ENCODE measurements at regions not wholly inside any gene's neighbourhood (a gene's known extent, or its start where the extent isn't known, plus 50 kb on each side); places are given as distances from the start of the nearest gene placed in this dataset.

DNA sequence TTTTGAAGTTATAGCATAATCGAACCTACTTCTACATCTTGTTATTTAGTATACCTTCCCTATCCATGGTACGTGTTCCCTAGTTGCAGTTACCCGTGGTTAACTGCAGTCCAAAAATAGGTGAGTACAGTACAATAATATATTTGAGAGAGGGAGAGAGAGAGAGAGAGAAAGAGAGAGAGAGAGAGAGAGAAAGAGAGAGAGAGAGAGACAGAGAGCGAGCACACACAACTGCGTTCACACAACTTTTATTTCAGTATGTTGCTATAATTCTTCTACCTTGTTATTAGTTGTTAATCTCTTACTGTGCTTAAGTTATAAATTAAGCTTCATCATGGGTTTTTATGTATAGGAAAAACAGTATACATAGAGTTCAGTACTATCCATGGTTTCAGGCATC, 928.1 kb downstream of the TUSC7 start:
- FAIRE-seq (no peak), DNase-seq (ENCODE audit: low read depth in 1 of 2, low spot score in 2 of 2) (no peak)
- no peak overlapping the region for H2BK5ac ChIP-seq (ENCODE audit: low read depth, low read length)
- H3K18ac ChIP-seq (ENCODE audit: extremely low read depth, low read length), result no peak overlapping the region
- H3K27ac ChIP-seq (ENCODE audit: low read depth, low read length), result no peak overlapping the region
- no peaks in the 10 kb centered on the region for H4K20me1 ChIP-seq (replicated peaks in 1 of 2; ENCODE audit: control insufficient read depth in 1 of 2, insufficient read depth in 2 of 2, low read length in 2 of 2)
- no peak overlapping the region for H2BK15ac ChIP-seq (ENCODE audit: low read length)
- CTCF ChIA-PET (ENCODE audit: partially characterized antibody), result no interaction called here
- TF ChIP-seq, protein P1, sequence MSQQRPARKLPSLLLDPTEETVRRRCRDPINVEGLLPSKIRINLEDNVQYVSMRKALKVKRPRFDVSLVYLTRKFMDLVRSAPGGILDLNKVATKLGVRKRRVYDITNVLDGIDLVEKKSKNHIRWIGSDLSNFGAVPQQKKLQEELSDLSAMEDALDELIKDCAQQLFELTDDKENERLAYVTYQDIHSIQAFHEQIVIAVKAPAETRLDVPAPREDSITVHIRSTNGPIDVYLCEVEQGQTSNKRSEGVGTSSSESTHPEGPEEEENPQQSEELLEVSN (IDR thresholded peaks at IDR 0.05), result no peak
- TF ChIP-seq POLR2AphosphoS5 (IDR thresholded peaks at IDR 0.05; ENCODE audit: low read depth, low read length) (no peak), SUZ12 (IDR thresholded peaks at IDR 0.05; ENCODE audit: low read length) (no peak)
- TF ChIP-seq, protein P2, sequence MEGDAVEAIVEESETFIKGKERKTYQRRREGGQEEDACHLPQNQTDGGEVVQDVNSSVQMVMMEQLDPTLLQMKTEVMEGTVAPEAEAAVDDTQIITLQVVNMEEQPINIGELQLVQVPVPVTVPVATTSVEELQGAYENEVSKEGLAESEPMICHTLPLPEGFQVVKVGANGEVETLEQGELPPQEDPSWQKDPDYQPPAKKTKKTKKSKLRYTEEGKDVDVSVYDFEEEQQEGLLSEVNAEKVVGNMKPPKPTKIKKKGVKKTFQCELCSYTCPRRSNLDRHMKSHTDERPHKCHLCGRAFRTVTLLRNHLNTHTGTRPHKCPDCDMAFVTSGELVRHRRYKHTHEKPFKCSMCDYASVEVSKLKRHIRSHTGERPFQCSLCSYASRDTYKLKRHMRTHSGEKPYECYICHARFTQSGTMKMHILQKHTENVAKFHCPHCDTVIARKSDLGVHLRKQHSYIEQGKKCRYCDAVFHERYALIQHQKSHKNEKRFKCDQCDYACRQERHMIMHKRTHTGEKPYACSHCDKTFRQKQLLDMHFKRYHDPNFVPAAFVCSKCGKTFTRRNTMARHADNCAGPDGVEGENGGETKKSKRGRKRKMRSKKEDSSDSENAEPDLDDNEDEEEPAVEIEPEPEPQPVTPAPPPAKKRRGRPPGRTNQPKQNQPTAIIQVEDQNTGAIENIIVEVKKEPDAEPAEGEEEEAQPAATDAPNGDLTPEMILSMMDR (IDR thresholded peaks at IDR 0.05; ENCODE audit: control extremely low read depth in 1 of 3, insufficient read depth in 1 of 3, low read depth in 1 of 3, low read length in 3 of 3), result no peak
- H3K9ac ChIP-seq (replicated peaks in 1 of 4; ENCODE audit: extremely low read depth in 1 of 4, low read depth in 3 of 4, low read length in 3 of 4), result no peak overlapping the region
- H3K14ac ChIP-seq (ENCODE audit: insufficient read length), result no peak overlapping the region
- H3K4me3 ChIP-seq (ENCODE audit: extremely low read depth in 1 of 4, insufficient read depth in 2 of 4, low read depth in 3 of 4, low read length in 4 of 4), result no peak overlapping the region
- H3K23ac ChIP-seq (ENCODE audit: insufficient read length), result no peak overlapping the region
- H3K36me3 ChIP-seq (ENCODE audit: control insufficient read depth in 2 of 4, insufficient read depth in 4 of 4, low read length in 3 of 4), result no peaks in the 10 kb centered on the region
- no peaks in the 10 kb centered on the region for H3K4me1 ChIP-seq (replicated peaks in 1 of 4; ENCODE audit: control insufficient read depth in 3 of 4, insufficient read depth in 4 of 4, low read length in 3 of 4)
- H3K79me1 ChIP-seq (ENCODE audit: low read depth, low read length), result no peaks in the 10 kb centered on the region
- no peak overlapping the region for H3K4me2 ChIP-seq (ENCODE audit: insufficient read depth in 1 of 2, low read depth in 2 of 2, low read length in 2 of 2)
- no peak overlapping the region for H4K5ac ChIP-seq (ENCODE audit: insufficient read length, low read depth, low read length)
- no peak overlapping the region for H2AFZ ChIP-seq (ENCODE audit: low read length)
- H2BK20ac ChIP-seq (ENCODE audit: low read length), result no peak overlapping the region
- no peak overlapping the region for H4K91ac ChIP-seq (replicated peaks; ENCODE audit: insufficient read length, low read length)
- H3K79me2 ChIP-seq (ENCODE audit: control insufficient read depth in 1 of 2, insufficient read depth in 2 of 2, low read length in 2 of 2), result no peaks in the 10 kb centered on the region
- no peak overlapping the region for H2BK12ac ChIP-seq (ENCODE audit: low read depth, low read length)
- H4K8ac ChIP-seq (ENCODE audit: extremely low read depth, insufficient read depth, low read length), result no peak overlapping the region
- no peak overlapping the region for H3K4ac ChIP-seq (replicated peaks; ENCODE audit: insufficient read length, low read depth, low read length)
- no peak overlapping the region for H3K56ac ChIP-seq (replicated peaks; ENCODE audit: insufficient read length, low read depth, low read length)
- 87% methylated on average over 5 of the region's 5 CpGs; no CpG with 5 or more reads in 1 of the 2 experiments for WGBS, 2 experiments (ENCODE audit: extremely low coverage in 1 of 2, insufficient coverage in 1 of 2, insufficient read length in 1 of 2, insufficient replicate concordance in 2 of 2, low coverage in 1 of 2, low lambda C conversion rate in 2 of 2, missing lambda C conversion rate in 1 of 2)
- no peak overlapping the region for H2BK120ac ChIP-seq (replicated peaks; ENCODE audit: low read depth, low read length)
- H2AK5ac ChIP-seq (ENCODE audit: low read depth, low read length), result no peak overlapping the region
- POLR2A ChIA-PET (ENCODE audit: partially characterized antibody), result no interaction called here
- no peaks in the 10 kb centered on the region for H3K9me3 ChIP-seq (ENCODE audit: insufficient read depth in 2 of 2, low read depth in 1 of 2, low read length in 1 of 2)
- no peaks in the 10 kb centered on the region for H3K27me3 ChIP-seq (replicated peaks in 1 of 4; ENCODE audit: control insufficient read depth in 3 of 4, extremely low read depth in 1 of 4, insufficient read depth in 3 of 4, low read length in 3 of 4)
- H3K23me2 ChIP-seq (ENCODE audit: low read depth, low read length), result no peaks in the 10 kb centered on the region
